Fibroblast of lung (primary cell): ENCODE measurements at regions not wholly inside any gene's neighbourhood (a gene's known extent, or its start where the extent isn't known, plus 50 kb on each side); places are given as distances from the start of the nearest gene placed in this dataset.

Experiments used
- CTCF ChIP-seq, 2 donors: IDR thresholded peaks in 1 of 2; conservative IDR thresholded peaks in 1 of 2; 1 replicate in 1 of 2; 2 replicates in 1 of 2; pipeline ENCODE4 v1.5.1; 2011 to 2012; ENCODE audit warnings: low read length in 2 of 2, control low read depth in 1 of 2, inconsistent platforms in 1 of 2, low read depth in 1 of 2, mild to moderate bottlenecking in 1 of 2
- EZH2 ChIP-seq: IDR thresholded peaks from 2 replicates; pipeline ENCODE4 v1.5.1; 2012; ENCODE audit warnings: low read length, control low read depth, mild to moderate bottlenecking; ENCODE audit errors: missing control alignments

DNA sequence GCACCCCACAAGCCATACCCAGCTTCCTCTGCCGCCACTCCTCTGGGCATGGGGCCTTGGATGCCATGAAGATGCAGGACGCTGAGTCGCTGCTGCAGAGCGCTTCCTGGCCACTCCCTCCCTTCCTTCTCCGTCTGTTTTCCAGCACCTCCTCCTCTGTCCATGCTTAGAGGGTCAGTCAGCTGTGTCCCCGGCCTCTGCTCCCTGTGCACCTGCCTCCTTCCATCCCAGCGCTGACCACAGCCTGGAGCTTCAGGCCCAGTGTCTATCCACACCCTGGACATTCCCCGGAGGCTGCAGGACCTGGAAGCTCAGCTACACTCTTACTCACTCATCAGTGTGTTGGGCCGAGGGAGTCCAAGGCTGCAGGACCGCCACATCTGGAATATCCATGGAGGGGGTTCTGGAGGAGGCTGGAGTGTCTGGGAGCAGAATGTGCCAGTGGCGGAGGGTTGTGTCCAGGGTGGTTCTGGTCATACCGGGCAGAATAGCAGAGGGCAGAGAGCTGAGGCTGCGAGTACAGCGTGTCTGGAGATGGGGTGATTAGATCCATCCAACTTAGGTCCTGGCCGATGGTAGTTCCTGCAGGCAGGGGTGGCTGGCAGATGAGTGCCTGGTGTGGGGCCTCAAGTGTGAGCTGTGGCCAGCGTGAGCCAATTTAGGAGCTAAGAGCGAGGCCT, 58.6 kb upstream of the ADRA2C start:
- no peak for TF ChIP-seq CTCF (conservative IDR thresholded peaks at IDR 0.05 in 1 of 2, IDR thresholded peaks at IDR 0.05 in 1 of 2; ENCODE audit: low read depth in 1 of 2, low read length in 2 of 2)
- no peak for TF ChIP-seq EZH2
